HFF-Myc (cell line): ENCODE measurements at regions not wholly inside any gene's neighbourhood (a gene's known extent, or its start where the extent isn't known, plus 50 kb on each side); places are given as distances from the start of the nearest gene placed in this dataset.
"Not testable (repeated sequence)": the region's sequence is repeated elsewhere in the genome, so short reads cannot be mapped to it uniquely, and the experiment has no call there.

ENCODE experiments used
- DNase-seq: peaks from one replicate; pipeline ENCODE4 v3.0.0-alpha.2; 2011; ENCODE audit warnings: low read depth; ENCODE audit errors: extremely low read depth
- H3K4me3 ChIP-seq: replicated peaks from 2 replicates; pipeline ENCODE4 v1.5.1; 2011; ENCODE audit warnings: low read depth, mild to moderate bottlenecking, control low read depth, low read length
- CTCF ChIP-seq: IDR thresholded peaks from 2 replicates; pipeline ENCODE4 v1.5.1; 2012; ENCODE audit warnings: mild to moderate bottlenecking, low read depth, low read length, control low read depth; ENCODE audit errors: missing control alignments

- peak; percentile 21 for DNase-seq
- H3K4me3 ChIP-seq, result no peak overlapping the region
- no peak for TF ChIP-seq CTCF
These were observed 123.2 kb upstream of the FAM9C start for GRCh38 chrX:13167481-13168231.

- DNase-seq, result no peak
- no peak overlapping the region for H3K4me3 ChIP-seq
- TF ChIP-seq CTCF, result no peak
These were observed 121.1 kb upstream of the FAM9C start for GRCh38 chrX:13165266-13166189.

GRCh38 chrX:13164611-13165010, 120.2 kb upstream of the FAM9C start:
- no peak for DNase-seq
- TF ChIP-seq CTCF, result no peak
- no peak overlapping the region for H3K4me3 ChIP-seq

GRCh38 chrX:13162772-13163410, 118.5 kb upstream of the FAM9C start:
- DNase-seq, result no peak
- no peak overlapping the region for H3K4me3 ChIP-seq
- no peak for TF ChIP-seq CTCF

- no peak for DNase-seq
- no peak overlapping the region for H3K4me3 ChIP-seq
- TF ChIP-seq CTCF, result no peak
These were observed 115.5 kb upstream of the FAM9C start for GRCh38 chrX:13159886-13160285.

GRCh38 chrX:13158911-13159310, 114.5 kb upstream of the FAM9C start:
- no peak for TF ChIP-seq CTCF
- no peak overlapping the region for H3K4me3 ChIP-seq
- peak; percentile 19 for DNase-seq

- H3K4me3 ChIP-seq, DNase-seq: not testable (repeated sequence)
These were observed 111.1 kb upstream of the FAM9C start for GRCh38 chrX:13155550-13155949.
